H9 (cell line): ENCODE measurements at regions not wholly inside any gene's neighbourhood (a gene's known extent, or its start where the extent isn't known, plus 50 kb on each side); places are given as distances from the start of the nearest gene placed in this dataset.

Source experiments
- DNase-seq: peaks from one replicate; pipeline ENCODE4 v3.0.0-alpha.2; 2017
- H2AFZ ChIP-seq: one replicate; pipeline ENCODE4 v1.6.1; 2013; ENCODE audit warnings: mild to moderate bottlenecking, low read length, control low read depth, moderate library complexity
- H2AK5ac ChIP-seq: 2 replicates; pipeline ENCODE4 v1.6.1; 2013; ENCODE audit warnings: low read length, control low read depth, mixed read lengths; ENCODE audit not compliant: insufficient read length
- H2BK120ac ChIP-seq: one replicate; pipeline ENCODE4 v1.6.1; 2013; ENCODE audit warnings: low read depth, mild to moderate bottlenecking, low read length, control low read depth, inconsistent platforms; ENCODE audit not compliant: poor library complexity, severe bottlenecking
- H2BK12ac ChIP-seq: 2 replicates; pipeline ENCODE4 v1.6.1; 2013; ENCODE audit warnings: low read length, control low read depth, mixed read lengths, low read depth; ENCODE audit not compliant: insufficient read length
- H2BK15ac ChIP-seq: 2 replicates; pipeline ENCODE4 v1.6.1; 2013; ENCODE audit warnings: low read depth, low read length, control low read depth
- H2BK20ac ChIP-seq: one replicate; pipeline ENCODE4 v1.6.1; 2013; ENCODE audit warnings: low read depth, mild to moderate bottlenecking, low read length, control low read depth, inconsistent platforms; ENCODE audit not compliant: poor library complexity, severe bottlenecking
- H2BK5ac ChIP-seq: 2 replicates; pipeline ENCODE4 v1.6.1; 2013; ENCODE audit warnings: low read length, control low read depth, mixed read lengths; ENCODE audit not compliant: insufficient read length
- H3K14ac ChIP-seq: 2 replicates; pipeline ENCODE4 v1.6.1; 2013; ENCODE audit warnings: low read length, control low read depth; ENCODE audit not compliant: insufficient read depth
- H3K18ac ChIP-seq: 2 replicates; pipeline ENCODE4 v1.6.1; 2013; ENCODE audit warnings: low read depth, mild to moderate bottlenecking, mixed read lengths, low read length, control low read depth; ENCODE audit not compliant: insufficient read length
- H3K23ac ChIP-seq: 2 replicates; pipeline ENCODE4 v1.6.1; 2013; ENCODE audit warnings: low read length, control low read depth, mixed read lengths, low read depth; ENCODE audit not compliant: insufficient read length
- H3K23me2 ChIP-seq: 2 replicates; pipeline ENCODE4 v1.6.1; 2013; ENCODE audit warnings: low read depth, mild to moderate bottlenecking, mixed read lengths, low read length, control low read depth; ENCODE audit not compliant: insufficient read length, poor library complexity, severe bottlenecking
- H3K27ac ChIP-seq: 2 replicates; pipeline ENCODE4 v1.5.1; 2013; ENCODE audit warnings: low read length, control low read depth, mixed read lengths, low read depth; ENCODE audit not compliant: insufficient read length
- H3K27me3 ChIP-seq: 2 replicates; pipeline ENCODE4 v1.6.1; 2013; ENCODE audit warnings: low read length, control low read depth, inconsistent platforms; ENCODE audit not compliant: insufficient read depth
- H3K4ac ChIP-seq: 2 replicates; pipeline ENCODE4 v1.6.1; 2013; ENCODE audit warnings: low read depth, mild to moderate bottlenecking, control low read depth, inconsistent platforms, low read length, moderate library complexity
- H3K4me1 ChIP-seq: 2 replicates; pipeline ENCODE4 v1.6.1; 2013; ENCODE audit warnings: low read length, control low read depth, inconsistent platforms; ENCODE audit not compliant: insufficient read depth
- H3K4me2 ChIP-seq: 2 replicates; pipeline ENCODE4 v1.6.1; 2013; ENCODE audit warnings: low read length, control low read depth, mixed read lengths; ENCODE audit not compliant: insufficient read length, insufficient read depth
- H3K56ac ChIP-seq: 2 replicates; pipeline ENCODE4 v1.6.1; 2013; ENCODE audit warnings: low read depth, mild to moderate bottlenecking, mixed read lengths, low read length, control low read depth; ENCODE audit not compliant: insufficient read length
- H3K79me1 ChIP-seq: 2 replicates; pipeline ENCODE4 v1.6.1; 2013; ENCODE audit warnings: low read depth, mild to moderate bottlenecking, moderate library complexity, low read length, control low read depth, inconsistent platforms; ENCODE audit not compliant: insufficient read depth, poor library complexity, severe bottlenecking
- H3K79me2 ChIP-seq: 2 replicates; pipeline ENCODE4 v1.6.1; 2013; ENCODE audit warnings: low read length, control low read depth, inconsistent platforms; ENCODE audit not compliant: insufficient read depth
- H3K9ac ChIP-seq: 2 replicates; pipeline ENCODE4 v1.6.1; 2013; ENCODE audit warnings: low read length, control low read depth, mixed read lengths; ENCODE audit not compliant: insufficient read length; ENCODE audit errors: extremely low read depth
- H3K9me3 ChIP-seq: one replicate; pipeline ENCODE4 v1.6.1; 2013; ENCODE audit warnings: low read depth, low read length, inconsistent platforms; ENCODE audit not compliant: control insufficient read depth
- H3T11ph ChIP-seq: one replicate; pipeline ENCODE4 v1.6.1; 2013; ENCODE audit warnings: mild to moderate bottlenecking, low read length, control low read depth, inconsistent platforms
- H4K20me1 ChIP-seq: one replicate; pipeline ENCODE4 v1.6.1; 2013; ENCODE audit not compliant: control insufficient read depth, insufficient read length, insufficient read depth
- H4K5ac ChIP-seq: 2 replicates; pipeline ENCODE4 v1.6.1; 2013; ENCODE audit warnings: low read depth, mild to moderate bottlenecking, mixed read lengths, low read length, control low read depth; ENCODE audit not compliant: insufficient read length
- H4K8ac ChIP-seq: replicated peaks from 2 replicates; pipeline ENCODE4 v1.6.1; 2013; ENCODE audit warnings: low read length, control low read depth, mixed read lengths, low read depth; ENCODE audit not compliant: insufficient read length
- H4K91ac ChIP-seq: 2 replicates; pipeline ENCODE4 v1.6.1; 2013; ENCODE audit warnings: low read depth, mild to moderate bottlenecking, moderate library complexity, mixed read lengths, low read length, control low read depth; ENCODE audit not compliant: insufficient read length
- H3K27ac Mint-ChIP-seq, 3 experiments: 2 replicates in 2 of 3; 3 replicates in 1 of 3; pipeline ENCODE4 v1.8.0; 2020 to 2021; ENCODE audit warnings: mixed read lengths in 3 of 3, mild to moderate bottlenecking in 1 of 3, moderate library complexity in 1 of 3
- H3K27me3 Mint-ChIP-seq: 2 replicates; pipeline ENCODE4 v1.8.0; 2021; ENCODE audit warnings: low read depth, mild to moderate bottlenecking, moderate library complexity, mixed read lengths
- H3K36me3 Mint-ChIP-seq, 3 experiments: 2 replicates in 2 of 3; 3 replicates in 1 of 3; pipeline ENCODE4 v1.8.0; 2020 to 2021; ENCODE audit warnings: low read depth in 3 of 3, mixed read lengths in 3 of 3; ENCODE audit not compliant: insufficient read depth in 1 of 3
- H3K4me1 Mint-ChIP-seq, 2 experiments: 2 replicates each; pipeline ENCODE4 v1.8.0; 2020; ENCODE audit warnings: mixed read lengths in 2 of 2
- H3K4me3 Mint-ChIP-seq, 2 experiments: 2 replicates in 1 of 2; 3 replicates in 1 of 2; pipeline ENCODE4 v1.8.0; 2020 to 2021; ENCODE audit warnings: mild to moderate bottlenecking in 2 of 2, mixed read lengths in 2 of 2, moderate library complexity in 1 of 2
- H3K9me3 Mint-ChIP-seq, 2 experiments: 2 replicates in 1 of 2; 3 replicates in 1 of 2; pipeline ENCODE4 v1.8.0; 2020; ENCODE audit warnings: mild to moderate bottlenecking in 2 of 2, mixed read lengths in 2 of 2, moderate library complexity in 1 of 2
- CTCF ChIP-seq: fragments of 200-600 bp; sonication (generic); conservative IDR thresholded peaks from 3 replicates; pipeline ENCODE4 v1.8.0; 2021; ENCODE audit warnings: antibody characterized with exemption, mild to moderate bottlenecking

- H3K4me1 ChIP-seq = no peaks in the 10 kb centered on the region
- H3K18ac ChIP-seq = no peak overlapping the region
- no peak overlapping the region for H2BK5ac ChIP-seq
- no peak overlapping the region for H2BK120ac ChIP-seq
- no peak overlapping the region for H2AK5ac ChIP-seq
- H3T11ph ChIP-seq = no peak overlapping the region
- no peak overlapping the region for H4K91ac ChIP-seq
- H3K23me2 ChIP-seq = no peaks in the 10 kb centered on the region
- Mint-ChIP-seq H3K27me3 (no peaks in the 10 kb centered on the region; the same call in 1 of the 2 replicates), H3K9me3 (peaks cover 23 to 34% of the 10 kb centered on the region in 2 experiments), H3K4me3 (no peak overlapping the region), H3K27ac (peak overlapping the region in 1 of 3 experiments; percentile 56; a peak in 1 of 7 replicates), H3K36me3 (peaks cover 12 to 32% (median 18%) of the 10 kb centered on the region in 3 experiments), H3K4me1 (peaks cover 6 to 9% of the 10 kb centered on the region in 2 experiments)
- H3K79me2 ChIP-seq = no peaks in the 10 kb centered on the region
- H2BK20ac ChIP-seq = no peak overlapping the region
- no peak overlapping the region for H4K8ac ChIP-seq
- H3K23ac ChIP-seq = no peak overlapping the region
- no peak overlapping the region for H3K14ac ChIP-seq
- H4K20me1 ChIP-seq = no peaks in the 10 kb centered on the region
- H3K4ac ChIP-seq = no peak overlapping the region
- no peak overlapping the region for H2BK15ac ChIP-seq
- H3K27ac ChIP-seq = no peak overlapping the region
- no peak overlapping the region for H2AFZ ChIP-seq
- no peak overlapping the region for H3K4me2 ChIP-seq
- no peak overlapping the region for H3K9ac ChIP-seq
- H3K56ac ChIP-seq = no peak overlapping the region
- no peak overlapping the region for H4K5ac ChIP-seq
- TF ChIP-seq CTCF = no peak
- no peak for DNase-seq
- no peaks in the 10 kb centered on the region for H3K9me3 ChIP-seq
- H3K79me1 ChIP-seq = no peaks in the 10 kb centered on the region
- H2BK12ac ChIP-seq = no peak overlapping the region
- no peaks in the 10 kb centered on the region for H3K27me3 ChIP-seq
These were observed 59.6 kb upstream of the GOLIM4 start for GRCh38 chr3:168155303-168155702.
